ENCODE measurements at regions not wholly inside any gene's neighbourhood (a gene's known extent, or its start where the extent isn't known, plus 50 kb on each side); places are given as distances from the start of the nearest gene placed in this dataset.

DNA sequence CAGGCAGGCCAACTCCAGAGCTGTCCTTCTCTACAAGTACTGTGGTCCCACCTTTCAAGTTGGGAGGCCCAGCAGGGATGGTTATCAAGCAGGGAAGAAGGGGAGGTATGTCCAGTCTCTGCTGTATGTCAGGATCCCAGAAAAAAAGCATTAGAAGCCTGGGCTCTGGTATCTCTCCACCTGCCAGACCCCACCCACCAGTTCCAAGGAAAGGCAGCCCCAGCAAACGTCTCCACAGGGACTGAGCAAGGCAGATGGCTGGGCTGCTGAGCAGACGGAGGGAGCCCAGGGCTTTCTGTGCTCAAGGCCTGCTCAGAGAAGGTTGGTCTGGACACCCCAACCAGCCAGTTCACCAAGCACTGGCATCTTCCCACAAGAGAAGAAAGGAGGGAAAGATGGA is 287.8 kb downstream of the XXYLT1 start:
- H3K4me1 ChIP-seq, result no peaks in the 10 kb centered on the region
- no CpG with 5 or more reads among the region's 2 CpGs for WGBS (ENCODE audit: missing lambda C conversion rate)
- FAIRE-seq (no peak), ATAC-seq (no peak), DNase-seq (ENCODE audit: low read depth in 1 of 2, low spot score in 1 of 2) (no peak)
- ChIA-PET CTCF (no interaction called here), POLR2A (no interaction called here)
- no peak overlapping the region for H3K27ac ChIP-seq
- no peak overlapping the region for H3K4me2 ChIP-seq
- H3K9me3 ChIP-seq, result no peaks in the 10 kb centered on the region
- H3K4me3 ChIP-seq, result no peak overlapping the region
- TF ChIP-seq RCOR1 (IDR thresholded peaks at IDR 0.05; ENCODE audit: low read depth, low read length) (no peak), PBX3 (IDR thresholded peaks at IDR 0.05) (no peak), POLR2AphosphoS2 (conservative IDR thresholded peaks at IDR 0.05; ENCODE audit: low read length) (no peak), JUN (IDR thresholded peaks at IDR 0.05) (no peak), TFCP2L1 (CRISPR knock-in tag; IDR thresholded peaks at IDR 0.05) (no peak), SMC3 (IDR thresholded peaks at IDR 0.05) (no peak), JUNB (IDR thresholded peaks at IDR 0.05) (no peak), HDAC2 (IDR thresholded peaks at IDR 0.05) (no peak), NR3C1 (IDR thresholded peaks at IDR 0.05) (no peak), HES2 (IDR thresholded peaks at IDR 0.05) (no peak), KDM5A (IDR thresholded peaks at IDR 0.05) (no peak), ZSCAN20 (CRISPR knock-in tag; IDR thresholded peaks at IDR 0.05) (no peak), ZFP36 (IDR thresholded peaks at IDR 0.05; ENCODE audit: borderline replicate concordance, partially characterized antibody) (no peak)

- ChIA-PET CTCF (interaction anchor here (1.1 kb wide), 1 partner anchor 8 kb away, joined by 4 read pairs; no protein-coding TSS in a partner anchor), POLR2A (no interaction called here)
- no peak overlapping the region for H3K4me3 ChIP-seq
- no peak for TF ChIP-seq EP300 (IDR thresholded peaks at IDR 0.05)
- no peak for TF ChIP-seq MYC (IDR thresholded peaks at IDR 0.05; ENCODE audit: borderline replicate concordance, low read length)
- DNase-seq (ENCODE audit: low read depth in 1 of 2, low spot score in 1 of 2), result no peak
- WGBS (ENCODE audit: missing lambda C conversion rate), result 59% methylated on average over 2 of the region's 2 CpGs
- H3K4me2 ChIP-seq, result no peak overlapping the region
- H3K9me3 ChIP-seq, result no peaks in the 10 kb centered on the region
- no peak for ATAC-seq
- no peak for FAIRE-seq
- no peaks in the 10 kb centered on the region for H3K4me1 ChIP-seq
- no peak overlapping the region for H3K27ac ChIP-seq
Observed at GRCh38 chr3:194983620-194984019, 287.3 kb downstream of the XXYLT1 start.

DNA sequence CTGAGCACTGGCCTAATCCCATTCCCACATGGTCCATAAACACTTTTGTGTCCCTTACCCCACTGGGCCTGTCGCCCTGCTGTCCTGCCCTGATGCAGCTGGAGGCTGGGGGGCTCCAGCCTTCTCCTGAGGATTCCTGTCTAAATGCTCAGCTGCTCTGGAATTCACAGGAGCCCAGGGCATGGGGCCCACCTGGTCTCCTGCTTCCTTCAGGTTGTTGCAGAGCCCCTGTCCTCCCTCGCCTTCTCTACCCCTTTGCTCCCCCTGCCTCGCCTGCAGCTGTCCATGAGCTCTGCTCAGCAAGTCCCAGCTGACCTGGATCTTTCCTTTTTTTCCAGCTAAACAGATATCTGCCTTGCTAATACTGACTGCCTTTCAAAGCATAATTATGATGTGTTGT is 286.9 kb downstream of the XXYLT1 start:
- H3K4me3 ChIP-seq, result no peak overlapping the region
- H3K4me1 ChIP-seq, result no peaks in the 10 kb centered on the region
- no peak overlapping the region for H3K4me2 ChIP-seq
- H3K27ac ChIP-seq, result no peak overlapping the region
- 37% methylated on average over 3 of the region's 3 CpGs for WGBS (ENCODE audit: missing lambda C conversion rate)
- FAIRE-seq (no peak), ATAC-seq (no peak), DNase-seq (ENCODE audit: low read depth in 1 of 2, low spot score in 1 of 2) (no peak)
- ChIA-PET POLR2A (no interaction called here), CTCF (interaction anchor here (1.1 kb wide), 1 partner anchor 9 kb away, joined by 4 read pairs; no protein-coding TSS in a partner anchor)
- H3K9me3 ChIP-seq, result no peaks in the 10 kb centered on the region
- TF ChIP-seq PBX3 (IDR thresholded peaks at IDR 0.05) (no peak), MAFK (IDR thresholded peaks at IDR 0.05; ENCODE audit: partially characterized antibody) (no peak), HDAC2 (IDR thresholded peaks at IDR 0.05) (no peak), RARB (CRISPR knock-in tag; IDR thresholded peaks at IDR 0.05) (no peak), TP53 (CRISPR knock-in tag; IDR thresholded peaks at IDR 0.05) (no peak), CTCF (IDR thresholded peaks at IDR 0.05) (no peak), ZC3H11A (IDR thresholded peaks at IDR 0.05) (no peak), JUN (IDR thresholded peaks at IDR 0.05) (no peak), FOSB (CRISPR knock-in tag; IDR thresholded peaks at IDR 0.05) (no peak), HOXA7 (CRISPR knock-in tag; IDR thresholded peaks at IDR 0.05) (no peak), JUNB (IDR thresholded peaks at IDR 0.05) (no peak), CBX2 (IDR thresholded peaks at IDR 0.05; ENCODE audit: borderline replicate concordance, low read depth) (no peak), SMC3 (IDR thresholded peaks at IDR 0.05) (no peak)
- TF ChIP-seq, protein P1, sequence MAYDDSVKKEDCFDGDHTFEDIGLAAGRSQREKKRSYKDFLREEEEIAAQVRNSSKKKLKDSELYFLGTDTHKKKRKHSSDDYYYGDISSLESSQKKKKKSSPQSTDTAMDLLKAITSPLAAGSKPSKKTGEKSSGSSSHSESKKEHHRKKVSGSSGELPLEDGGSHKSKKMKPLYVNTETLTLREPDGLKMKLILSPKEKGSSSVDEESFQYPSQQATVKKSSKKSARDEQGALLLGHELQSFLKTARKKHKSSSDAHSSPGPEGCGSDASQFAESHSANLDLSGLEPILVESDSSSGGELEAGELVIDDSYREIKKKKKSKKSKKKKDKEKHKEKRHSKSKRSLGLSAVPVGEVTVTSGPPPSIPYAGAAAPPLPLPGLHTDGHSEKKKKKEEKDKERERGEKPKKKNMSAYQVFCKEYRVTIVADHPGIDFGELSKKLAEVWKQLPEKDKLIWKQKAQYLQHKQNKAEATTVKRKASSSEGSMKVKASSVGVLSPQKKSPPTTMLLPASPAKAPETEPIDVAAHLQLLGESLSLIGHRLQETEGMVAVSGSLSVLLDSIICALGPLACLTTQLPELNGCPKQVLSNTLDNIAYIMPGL (CRISPR knock-in tag; IDR thresholded peaks at IDR 0.05; ENCODE audit: borderline replicate concordance), result no peak

Measured in A549 (cell line).